H9 (cell line): ENCODE measurements at regions not wholly inside any gene's neighbourhood (a gene's known extent, or its start where the extent isn't known, plus 50 kb on each side); places are given as distances from the start of the nearest gene placed in this dataset.

Experiments used
- DNase-seq: peaks from one replicate; pipeline ENCODE4 v3.0.0-alpha.2; 2017
- H2AFZ ChIP-seq: one replicate; pipeline ENCODE4 v1.6.1; 2013; ENCODE audit warnings: mild to moderate bottlenecking, low read length, control low read depth, moderate library complexity
- H2AK5ac ChIP-seq: 2 replicates; pipeline ENCODE4 v1.6.1; 2013; ENCODE audit warnings: low read length, control low read depth, mixed read lengths; ENCODE audit not compliant: insufficient read length
- H2BK120ac ChIP-seq: one replicate; pipeline ENCODE4 v1.6.1; 2013; ENCODE audit warnings: low read depth, mild to moderate bottlenecking, low read length, control low read depth, inconsistent platforms; ENCODE audit not compliant: poor library complexity, severe bottlenecking
- H2BK12ac ChIP-seq: 2 replicates; pipeline ENCODE4 v1.6.1; 2013; ENCODE audit warnings: low read length, control low read depth, mixed read lengths, low read depth; ENCODE audit not compliant: insufficient read length
- H2BK15ac ChIP-seq: 2 replicates; pipeline ENCODE4 v1.6.1; 2013; ENCODE audit warnings: low read depth, low read length, control low read depth
- H2BK20ac ChIP-seq: one replicate; pipeline ENCODE4 v1.6.1; 2013; ENCODE audit warnings: low read depth, mild to moderate bottlenecking, low read length, control low read depth, inconsistent platforms; ENCODE audit not compliant: poor library complexity, severe bottlenecking
- H2BK5ac ChIP-seq: 2 replicates; pipeline ENCODE4 v1.6.1; 2013; ENCODE audit warnings: low read length, control low read depth, mixed read lengths; ENCODE audit not compliant: insufficient read length
- H3K14ac ChIP-seq: 2 replicates; pipeline ENCODE4 v1.6.1; 2013; ENCODE audit warnings: low read length, control low read depth; ENCODE audit not compliant: insufficient read depth
- H3K18ac ChIP-seq: 2 replicates; pipeline ENCODE4 v1.6.1; 2013; ENCODE audit warnings: low read depth, mild to moderate bottlenecking, mixed read lengths, low read length, control low read depth; ENCODE audit not compliant: insufficient read length
- H3K23ac ChIP-seq: 2 replicates; pipeline ENCODE4 v1.6.1; 2013; ENCODE audit warnings: low read length, control low read depth, mixed read lengths, low read depth; ENCODE audit not compliant: insufficient read length
- H3K23me2 ChIP-seq: 2 replicates; pipeline ENCODE4 v1.6.1; 2013; ENCODE audit warnings: low read depth, mild to moderate bottlenecking, mixed read lengths, low read length, control low read depth; ENCODE audit not compliant: insufficient read length, poor library complexity, severe bottlenecking
- H3K27ac ChIP-seq: 2 replicates; pipeline ENCODE4 v1.5.1; 2013; ENCODE audit warnings: low read length, control low read depth, mixed read lengths, low read depth; ENCODE audit not compliant: insufficient read length
- H3K27me3 ChIP-seq: 2 replicates; pipeline ENCODE4 v1.6.1; 2013; ENCODE audit warnings: low read length, control low read depth, inconsistent platforms; ENCODE audit not compliant: insufficient read depth
- H3K4ac ChIP-seq: 2 replicates; pipeline ENCODE4 v1.6.1; 2013; ENCODE audit warnings: low read depth, mild to moderate bottlenecking, control low read depth, inconsistent platforms, low read length, moderate library complexity
- H3K4me1 ChIP-seq: 2 replicates; pipeline ENCODE4 v1.6.1; 2013; ENCODE audit warnings: low read length, control low read depth, inconsistent platforms; ENCODE audit not compliant: insufficient read depth
- H3K4me2 ChIP-seq: 2 replicates; pipeline ENCODE4 v1.6.1; 2013; ENCODE audit warnings: low read length, control low read depth, mixed read lengths; ENCODE audit not compliant: insufficient read length, insufficient read depth
- H3K56ac ChIP-seq: 2 replicates; pipeline ENCODE4 v1.6.1; 2013; ENCODE audit warnings: low read depth, mild to moderate bottlenecking, mixed read lengths, low read length, control low read depth; ENCODE audit not compliant: insufficient read length
- H3K79me1 ChIP-seq: 2 replicates; pipeline ENCODE4 v1.6.1; 2013; ENCODE audit warnings: low read depth, mild to moderate bottlenecking, moderate library complexity, low read length, control low read depth, inconsistent platforms; ENCODE audit not compliant: insufficient read depth, poor library complexity, severe bottlenecking
- H3K79me2 ChIP-seq: 2 replicates; pipeline ENCODE4 v1.6.1; 2013; ENCODE audit warnings: low read length, control low read depth, inconsistent platforms; ENCODE audit not compliant: insufficient read depth
- H3K9ac ChIP-seq: 2 replicates; pipeline ENCODE4 v1.6.1; 2013; ENCODE audit warnings: low read length, control low read depth, mixed read lengths; ENCODE audit not compliant: insufficient read length; ENCODE audit errors: extremely low read depth
- H3K9me3 ChIP-seq: one replicate; pipeline ENCODE4 v1.6.1; 2013; ENCODE audit warnings: low read depth, low read length, inconsistent platforms; ENCODE audit not compliant: control insufficient read depth
- H3T11ph ChIP-seq: one replicate; pipeline ENCODE4 v1.6.1; 2013; ENCODE audit warnings: mild to moderate bottlenecking, low read length, control low read depth, inconsistent platforms
- H4K20me1 ChIP-seq: one replicate; pipeline ENCODE4 v1.6.1; 2013; ENCODE audit not compliant: control insufficient read depth, insufficient read length, insufficient read depth
- H4K5ac ChIP-seq: 2 replicates; pipeline ENCODE4 v1.6.1; 2013; ENCODE audit warnings: low read depth, mild to moderate bottlenecking, mixed read lengths, low read length, control low read depth; ENCODE audit not compliant: insufficient read length
- H4K8ac ChIP-seq: replicated peaks from 2 replicates; pipeline ENCODE4 v1.6.1; 2013; ENCODE audit warnings: low read length, control low read depth, mixed read lengths, low read depth; ENCODE audit not compliant: insufficient read length
- H4K91ac ChIP-seq: 2 replicates; pipeline ENCODE4 v1.6.1; 2013; ENCODE audit warnings: low read depth, mild to moderate bottlenecking, moderate library complexity, mixed read lengths, low read length, control low read depth; ENCODE audit not compliant: insufficient read length
- H3K27ac Mint-ChIP-seq, 3 experiments: 2 replicates in 2 of 3; 3 replicates in 1 of 3; pipeline ENCODE4 v1.8.0; 2020 to 2021; ENCODE audit warnings: mixed read lengths in 3 of 3, mild to moderate bottlenecking in 1 of 3, moderate library complexity in 1 of 3
- H3K27me3 Mint-ChIP-seq: 2 replicates; pipeline ENCODE4 v1.8.0; 2021; ENCODE audit warnings: low read depth, mild to moderate bottlenecking, moderate library complexity, mixed read lengths
- H3K36me3 Mint-ChIP-seq, 3 experiments: 2 replicates in 2 of 3; 3 replicates in 1 of 3; pipeline ENCODE4 v1.8.0; 2020 to 2021; ENCODE audit warnings: low read depth in 3 of 3, mixed read lengths in 3 of 3; ENCODE audit not compliant: insufficient read depth in 1 of 3
- H3K4me1 Mint-ChIP-seq, 2 experiments: 2 replicates each; pipeline ENCODE4 v1.8.0; 2020; ENCODE audit warnings: mixed read lengths in 2 of 2
- H3K4me3 Mint-ChIP-seq, 2 experiments: 2 replicates in 1 of 2; 3 replicates in 1 of 2; pipeline ENCODE4 v1.8.0; 2020 to 2021; ENCODE audit warnings: mild to moderate bottlenecking in 2 of 2, mixed read lengths in 2 of 2, moderate library complexity in 1 of 2
- H3K9me3 Mint-ChIP-seq, 2 experiments: 2 replicates in 1 of 2; 3 replicates in 1 of 2; pipeline ENCODE4 v1.8.0; 2020; ENCODE audit warnings: mild to moderate bottlenecking in 2 of 2, mixed read lengths in 2 of 2, moderate library complexity in 1 of 2
- TF ChIP-seq, protein P1 (sequence below): fragments of 200-600 bp; sonication (generic); conservative IDR thresholded peaks from 3 replicates; pipeline ENCODE4 v1.8.0; 2021; ENCODE audit warnings: antibody characterized with exemption, mild to moderate bottlenecking

DNA sequence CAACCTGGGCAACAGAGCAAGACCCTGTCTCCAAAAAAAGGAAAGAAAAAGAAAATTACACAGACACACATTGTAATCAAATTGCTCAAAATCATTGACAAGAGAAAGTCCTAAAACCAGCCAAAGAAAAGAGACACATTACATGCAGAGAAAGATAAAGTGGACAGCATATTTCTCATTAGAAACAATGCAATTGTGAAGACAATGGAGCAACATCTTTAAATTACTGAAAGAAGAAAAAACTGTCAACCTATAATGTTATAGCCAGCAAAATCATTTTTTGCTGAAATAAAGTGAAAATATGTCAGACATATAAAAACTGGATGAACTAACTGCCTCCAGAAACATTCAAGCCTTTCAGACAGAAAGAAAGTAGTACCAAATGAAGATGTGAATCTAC, 120.6 kb downstream of the TMEM167A start:
- H3K27me3 Mint-ChIP-seq, result no peaks in the 10 kb centered on the region

More for the DNA sequence above, 120.6 kb downstream of the TMEM167A start:
- Histone ChIP-seq H4K20me1 (no peaks in the 10 kb centered on the region), H4K5ac (no peak overlapping the region), H3K79me2 (no peaks in the 10 kb centered on the region), H3K9me3 (no peaks in the 10 kb centered on the region), H2BK5ac (no peak overlapping the region), H4K91ac (no peak overlapping the region), H3K23me2 (no peaks in the 10 kb centered on the region), H3K18ac (no peak overlapping the region), H3K56ac (no peak overlapping the region), H3K9ac (no peak overlapping the region), H2BK15ac (no peak overlapping the region), H4K8ac (no peak overlapping the region), H3K23ac (no peak overlapping the region), H3K4me1 (no peaks in the 10 kb centered on the region), H2BK12ac (no peak overlapping the region), H3K4me2 (no peak overlapping the region), H2BK120ac (no peak overlapping the region), H3K27ac (no peak overlapping the region), H3K27me3 (no peaks in the 10 kb centered on the region), H2BK20ac (no peak overlapping the region), H3K4ac (no peak overlapping the region), H2AK5ac (no peak overlapping the region), H3K14ac (no peak overlapping the region), H3T11ph (no peak overlapping the region), H3K79me1 (no peaks in the 10 kb centered on the region), H2AFZ (no peak overlapping the region)
- H3K27ac Mint-ChIP-seq, result no peak overlapping the region
- DNase-seq, result no peak
- H3K36me3 Mint-ChIP-seq, result peaks cover 2 to 19% (median 7%) of the 10 kb centered on the region in 3 experiments
- peaks cover 0 to 2% of the 10 kb centered on the region in 2 experiments; a peak in 1 of 4 replicates for H3K4me1 Mint-ChIP-seq
- TF ChIP-seq, protein P1, sequence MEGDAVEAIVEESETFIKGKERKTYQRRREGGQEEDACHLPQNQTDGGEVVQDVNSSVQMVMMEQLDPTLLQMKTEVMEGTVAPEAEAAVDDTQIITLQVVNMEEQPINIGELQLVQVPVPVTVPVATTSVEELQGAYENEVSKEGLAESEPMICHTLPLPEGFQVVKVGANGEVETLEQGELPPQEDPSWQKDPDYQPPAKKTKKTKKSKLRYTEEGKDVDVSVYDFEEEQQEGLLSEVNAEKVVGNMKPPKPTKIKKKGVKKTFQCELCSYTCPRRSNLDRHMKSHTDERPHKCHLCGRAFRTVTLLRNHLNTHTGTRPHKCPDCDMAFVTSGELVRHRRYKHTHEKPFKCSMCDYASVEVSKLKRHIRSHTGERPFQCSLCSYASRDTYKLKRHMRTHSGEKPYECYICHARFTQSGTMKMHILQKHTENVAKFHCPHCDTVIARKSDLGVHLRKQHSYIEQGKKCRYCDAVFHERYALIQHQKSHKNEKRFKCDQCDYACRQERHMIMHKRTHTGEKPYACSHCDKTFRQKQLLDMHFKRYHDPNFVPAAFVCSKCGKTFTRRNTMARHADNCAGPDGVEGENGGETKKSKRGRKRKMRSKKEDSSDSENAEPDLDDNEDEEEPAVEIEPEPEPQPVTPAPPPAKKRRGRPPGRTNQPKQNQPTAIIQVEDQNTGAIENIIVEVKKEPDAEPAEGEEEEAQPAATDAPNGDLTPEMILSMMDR, result no peak
- peaks cover 13 to 19% of the 10 kb centered on the region in 2 experiments for H3K9me3 Mint-ChIP-seq
- H3K4me3 Mint-ChIP-seq, result no peak overlapping the region
